K562 (cell line): ENCODE measurements at regions not wholly inside any gene's neighbourhood (a gene's known extent, or its start where the extent isn't known, plus 50 kb on each side); places are given as distances from the start of the nearest gene placed in this dataset.

Experiments
- CTCF ChIP-seq, 3 experiments: IDR thresholded peaks in 2 of 3; conservative IDR thresholded peaks in 1 of 3; 2 replicates each; pipeline ENCODE4 v1.5.1; 2011 to 2012; ENCODE audit warnings: low read length in 3 of 3, mild to moderate bottlenecking in 3 of 3, control low read depth in 2 of 3, improper control_type of control experiment in 1 of 3, inconsistent platforms in 1 of 3, low read depth in 1 of 3, mixed read lengths in 1 of 3, moderate library complexity in 1 of 3; ENCODE audit not compliant: insufficient read depth in 2 of 3
- ELF1 ChIP-seq: fragments of 200-800 bp; sonication (Bioruptor generic); IDR thresholded peaks from 2 replicates; pipeline ENCODE4 v1.6.1; 2016; ENCODE audit warnings: missing genetic modification characterization, missing compliant biosample characterization
- HDAC6 ChIP-seq: IDR thresholded peaks from 2 replicates; pipeline ENCODE4 v1.6.1; 2012; ENCODE audit warnings: low read depth, mild to moderate bottlenecking, control low read depth, inconsistent platforms, low read length, moderate library complexity
- JUNB ChIP-seq: fragments of 450-650 bp; formaldehyde crosslinking; conservative IDR thresholded peaks from 2 replicates; pipeline ENCODE4 v1.4.0; 2020; ENCODE audit warnings: mild to moderate bottlenecking
- KAT7 ChIP-seq: sonication (generic); formaldehyde crosslinking; IDR thresholded peaks from 2 replicates; pipeline ENCODE4 v1.8.0; 2022; ENCODE audit warnings: missing genetic modification reagents, mild to moderate bottlenecking, borderline replicate concordance
- MYC ChIP-seq, 2 experiments: fragments of 250-450 bp in 1 of 2; sonication (Bioruptor Pico) in 1 of 2; IDR thresholded peaks; 2 replicates each; pipeline versions ENCODE4 v1.5.1 to v1.6.1; 2012 to 2021; ENCODE audit warnings: low read depth in 2 of 2, borderline replicate concordance in 1 of 2, improper control_type of control experiment in 1 of 2, low read length in 1 of 2, mild to moderate bottlenecking in 1 of 2, moderate library complexity in 1 of 2
- NFXL1 ChIP-seq: fragments of 450-650 bp; formaldehyde crosslinking; IDR thresholded peaks from 2 replicates; pipeline ENCODE4 v1.4.0; 2021; ENCODE audit warnings: mild to moderate bottlenecking
- NR3C1 ChIP-seq: sonication (generic); formaldehyde crosslinking; IDR thresholded peaks from 2 replicates; pipeline ENCODE4 v1.8.1; 2022; ENCODE audit warnings: missing genetic modification reagents
- POLR2A ChIP-seq: fragments of 450-650 bp; conservative IDR thresholded peaks from 2 replicates; pipeline ENCODE4 v1.6.1; 2016
- ZBTB7A ChIP-seq: IDR thresholded peaks from 2 replicates; pipeline ENCODE4 v1.6.1; 2011; ENCODE audit warnings: low read depth, mild to moderate bottlenecking, low read length, moderate library complexity, borderline replicate concordance; ENCODE audit not compliant: control insufficient read depth
- ZNF23 ChIP-seq: fragments of 250-450 bp; sonication (Bioruptor Pico); IDR thresholded peaks from 2 replicates; pipeline ENCODE4 v1.4.0; 2020; ENCODE audit warnings: mild to moderate bottlenecking

DNA sequence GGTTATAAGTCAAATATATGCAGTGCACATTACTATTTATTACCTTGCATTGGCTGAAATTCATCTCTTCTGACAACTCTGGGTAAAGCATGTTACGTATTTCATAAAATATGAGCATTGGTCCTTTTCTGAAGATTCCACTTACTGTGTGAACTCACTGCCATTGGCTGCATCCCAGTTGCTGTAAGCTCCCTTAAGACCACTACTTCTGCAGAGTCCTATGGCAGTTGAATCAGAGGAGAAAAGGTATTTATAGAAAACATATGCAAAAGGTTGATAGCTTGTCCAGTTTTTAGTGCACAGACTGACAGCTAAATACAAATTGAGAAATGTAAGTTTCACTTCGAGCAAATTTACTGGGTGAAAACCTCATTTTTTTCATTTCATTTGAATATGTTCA, 394.6 kb upstream of the ARRDC3 start:
- no peak for TF ChIP-seq ZNF23 (CRISPR knock-in tag)
- TF ChIP-seq CTCF (IDR thresholded peaks at IDR 0.05 in 2 of 3, conservative IDR thresholded peaks at IDR 0.05 in 1 of 3; ENCODE audit: insufficient read depth in 2 of 3, low read depth in 1 of 3, low read length in 3 of 3): no peak
- TF ChIP-seq ELF1 (tag): no peak
- TF ChIP-seq NFXL1 (CRISPR knock-in tag): no peak
- no peak for TF ChIP-seq ZBTB7A
- no peak for TF ChIP-seq KAT7 (CRISPR knock-in tag)
- no peak for TF ChIP-seq MYC (IDR thresholded peaks at IDR 0.05; ENCODE audit: low read depth, low read length)
- no peak for TF ChIP-seq MYC (CRISPR knock-in tag; IDR thresholded peaks at IDR 0.05; ENCODE audit: borderline replicate concordance, low read depth)
- TF ChIP-seq HDAC6: no peak
- no peak for TF ChIP-seq NR3C1 (CRISPR knock-in tag)
- TF ChIP-seq POLR2A: no peak
- TF ChIP-seq JUNB (CRISPR knock-in tag): no peak
